ENCODE measurements at regions not wholly inside any gene's neighbourhood (a gene's known extent, or its start where the extent isn't known, plus 50 kb on each side); places are given as distances from the start of the nearest gene placed in this dataset.

- no peak overlapping the region for H3K23ac ChIP-seq (ENCODE audit: insufficient read length, low read depth, low read length)
- TF ChIP-seq CTCF (conservative IDR thresholded peaks at IDR 0.05) = no peak
- H3K4me3 Mint-ChIP-seq = no peak overlapping the region
Measured at GRCh38 chr20:4504814-4505213, 181.4 kb upstream of the PRNP start.

More at GRCh38 chr20:4504814-4505213, 181.4 kb upstream of the PRNP start:
- no peak overlapping the region for H4K5ac ChIP-seq (ENCODE audit: insufficient read length, low read depth, low read length)
- no peak overlapping the region for H3K4ac ChIP-seq (ENCODE audit: low read depth, low read length)
- H2AFZ ChIP-seq (ENCODE audit: low read length) = no peak overlapping the region
- H3K4me1 ChIP-seq (ENCODE audit: insufficient read depth, low read length) = peaks cover 4% of the 10 kb centered on the region; the same call in 1 of the 2 replicates
- H3K56ac ChIP-seq (ENCODE audit: insufficient read length, low read depth, low read length) = no peak overlapping the region
- H2BK120ac ChIP-seq (ENCODE audit: low read depth, low read length, poor library complexity, severe bottlenecking) = no peak overlapping the region
- no peak for DNase-seq
- H3K9me3 ChIP-seq (ENCODE audit: control insufficient read depth, low read depth, low read length) = peaks cover 14% of the 10 kb centered on the region
- H2AK5ac ChIP-seq (ENCODE audit: insufficient read length, low read length) = no peak overlapping the region
- H3K14ac ChIP-seq (ENCODE audit: insufficient read depth, low read length) = no peak overlapping the region
- no peak overlapping the region for H4K91ac ChIP-seq (ENCODE audit: insufficient read length, low read depth, low read length)
- H2BK5ac ChIP-seq (ENCODE audit: insufficient read length, low read length) = no peak overlapping the region
- Mint-ChIP-seq H3K4me1 (peaks cover 16 to 17% of the 10 kb centered on the region in 2 experiments), H3K36me3 (ENCODE audit: insufficient read depth in 1 of 3, low read depth in 3 of 3) (peaks cover 9 to 32% (median 18%) of the 10 kb centered on the region in 3 experiments), H3K9me3 (peaks cover 26 to 34% of the 10 kb centered on the region in 2 experiments), H3K27ac (no peak overlapping the region), H3K27me3 (ENCODE audit: low read depth) (peaks cover 1% of the 10 kb centered on the region; the same call in 1 of the 2 replicates)
- no peak overlapping the region for H3K4me2 ChIP-seq (ENCODE audit: insufficient read depth, insufficient read length, low read length)
- H3K9ac ChIP-seq (ENCODE audit: extremely low read depth, insufficient read length, low read length) = no peak overlapping the region
- H3K27ac ChIP-seq (ENCODE audit: insufficient read length, low read depth, low read length) = no peak overlapping the region
- no peaks in the 10 kb centered on the region for H3K23me2 ChIP-seq (ENCODE audit: insufficient read length, low read depth, low read length, poor library complexity, severe bottlenecking)
- no peak overlapping the region for H2BK15ac ChIP-seq (ENCODE audit: low read depth, low read length)
- H3K79me1 ChIP-seq (ENCODE audit: insufficient read depth, low read depth, low read length, poor library complexity, severe bottlenecking) = no peaks in the 10 kb centered on the region
- no CpG with 5 or more reads among the region's 4 CpGs for WGBS (ENCODE audit: extremely low coverage, insufficient read length, low lambda C conversion rate)
- no peak overlapping the region for H4K8ac ChIP-seq (replicated peaks; ENCODE audit: insufficient read length, low read depth, low read length)
- H3T11ph ChIP-seq (ENCODE audit: low read length) = no peak overlapping the region
- H3K27me3 ChIP-seq (ENCODE audit: insufficient read depth, low read length) = no peaks in the 10 kb centered on the region
- H2BK20ac ChIP-seq (ENCODE audit: low read depth, low read length, poor library complexity, severe bottlenecking) = no peak overlapping the region
- no peak overlapping the region for H3K18ac ChIP-seq (ENCODE audit: insufficient read length, low read depth, low read length)
- H4K20me1 ChIP-seq (ENCODE audit: control insufficient read depth, insufficient read depth, insufficient read length) = no peaks in the 10 kb centered on the region
- H3K79me2 ChIP-seq (ENCODE audit: insufficient read depth, low read length) = no peaks in the 10 kb centered on the region
- H2BK12ac ChIP-seq (ENCODE audit: insufficient read length, low read depth, low read length) = no peak overlapping the region

Measured in H9 (cell line).